RWPE2 (cell line): ENCODE measurements at regions not wholly inside any gene's neighbourhood (a gene's known extent, or its start where the extent isn't known, plus 50 kb on each side); places are given as distances from the start of the nearest gene placed in this dataset.

ENCODE experiments used
- ATAC-seq: fragments of 200-7000 bp; cut with Tn5 transposase; 3 replicates; pipeline ENCODE4 v1.9.1; 2021; ENCODE audit warnings: low read depth
- DNase-seq: peaks from one replicate; pipeline ENCODE4 v3.0.0-alpha.2; 2020; ENCODE audit warnings: low spot score
- H3K27ac ChIP-seq: fragments of 450-650 bp; 2 replicates; pipeline ENCODE4 v1.5.1; 2017; ENCODE audit warnings: mild to moderate bottlenecking; ENCODE audit not compliant: poor library complexity, severe bottlenecking
- H3K27me3 ChIP-seq: fragments of 250-450 bp; sonication (Bioruptor Pico); 2 replicates; pipeline ENCODE4 v1.5.1; 2021; ENCODE audit warnings: mild to moderate bottlenecking, moderate library complexity; ENCODE audit not compliant: insufficient read depth, poor library complexity, severe bottlenecking
- H3K36me3 ChIP-seq: fragments of 250-450 bp; sonication (Bioruptor Pico); 2 replicates; pipeline ENCODE4 v1.5.1; 2020; ENCODE audit warnings: low read depth, mild to moderate bottlenecking, moderate library complexity
- H3K4me1 ChIP-seq: fragments of 250-450 bp; sonication (Bioruptor Pico); 2 replicates; pipeline ENCODE4 v1.5.1; 2021; ENCODE audit warnings: mild to moderate bottlenecking, moderate library complexity; ENCODE audit not compliant: insufficient read depth, poor library complexity, severe bottlenecking
- H3K4me3 ChIP-seq: fragments of 250-450 bp; sonication (Bioruptor Pico); 2 replicates; pipeline ENCODE4 v1.5.1; 2021; ENCODE audit warnings: mild to moderate bottlenecking, moderate library complexity; ENCODE audit not compliant: severe bottlenecking
- H3K9me3 ChIP-seq: fragments of 250-450 bp; sonication (Bioruptor Pico); 2 replicates; pipeline ENCODE4 v1.5.1; 2021; ENCODE audit warnings: mild to moderate bottlenecking, moderate library complexity; ENCODE audit not compliant: severe bottlenecking
- TF ChIP-seq, protein P1 (sequence below): fragments of 450-650 bp; IDR thresholded peaks from one replicate; pipeline ENCODE4 v1.5.1; 2017; ENCODE audit warnings: mild to moderate bottlenecking, moderate library complexity; ENCODE audit not compliant: poor library complexity, severe bottlenecking

DNA sequence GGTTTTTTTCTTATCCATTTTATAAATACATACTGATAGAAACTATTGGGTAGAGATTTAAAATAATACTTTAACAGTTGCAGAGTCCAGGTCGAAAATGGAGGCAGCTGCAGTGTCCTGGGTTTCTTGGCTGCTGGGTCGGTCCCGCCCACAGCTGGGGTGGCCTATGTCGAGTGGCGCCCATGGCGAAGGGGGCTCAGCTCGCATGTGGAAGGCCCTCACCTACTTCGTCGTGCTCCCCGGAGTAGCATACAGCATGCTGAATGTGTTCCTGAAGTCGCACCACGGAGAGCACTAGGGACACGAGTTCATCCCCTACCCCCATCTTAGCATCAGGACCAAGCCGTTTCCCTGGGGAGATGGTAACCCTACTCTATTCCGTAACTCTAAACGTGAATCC, 1304.9 kb upstream of the ADGRL2 start:
- Histone ChIP-seq H3K4me3 (no peak overlapping the region), H3K4me1 (no peaks in the 10 kb centered on the region), H3K9me3 (no peaks in the 10 kb centered on the region), H3K36me3 (no peaks in the 10 kb centered on the region), H3K27ac (no peak overlapping the region), H3K27me3 (no peaks in the 10 kb centered on the region)
- TF ChIP-seq, protein P1, sequence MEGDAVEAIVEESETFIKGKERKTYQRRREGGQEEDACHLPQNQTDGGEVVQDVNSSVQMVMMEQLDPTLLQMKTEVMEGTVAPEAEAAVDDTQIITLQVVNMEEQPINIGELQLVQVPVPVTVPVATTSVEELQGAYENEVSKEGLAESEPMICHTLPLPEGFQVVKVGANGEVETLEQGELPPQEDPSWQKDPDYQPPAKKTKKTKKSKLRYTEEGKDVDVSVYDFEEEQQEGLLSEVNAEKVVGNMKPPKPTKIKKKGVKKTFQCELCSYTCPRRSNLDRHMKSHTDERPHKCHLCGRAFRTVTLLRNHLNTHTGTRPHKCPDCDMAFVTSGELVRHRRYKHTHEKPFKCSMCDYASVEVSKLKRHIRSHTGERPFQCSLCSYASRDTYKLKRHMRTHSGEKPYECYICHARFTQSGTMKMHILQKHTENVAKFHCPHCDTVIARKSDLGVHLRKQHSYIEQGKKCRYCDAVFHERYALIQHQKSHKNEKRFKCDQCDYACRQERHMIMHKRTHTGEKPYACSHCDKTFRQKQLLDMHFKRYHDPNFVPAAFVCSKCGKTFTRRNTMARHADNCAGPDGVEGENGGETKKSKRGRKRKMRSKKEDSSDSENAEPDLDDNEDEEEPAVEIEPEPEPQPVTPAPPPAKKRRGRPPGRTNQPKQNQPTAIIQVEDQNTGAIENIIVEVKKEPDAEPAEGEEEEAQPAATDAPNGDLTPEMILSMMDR: no peak
- ATAC-seq (no peak), DNase-seq (no peak)

DNA sequence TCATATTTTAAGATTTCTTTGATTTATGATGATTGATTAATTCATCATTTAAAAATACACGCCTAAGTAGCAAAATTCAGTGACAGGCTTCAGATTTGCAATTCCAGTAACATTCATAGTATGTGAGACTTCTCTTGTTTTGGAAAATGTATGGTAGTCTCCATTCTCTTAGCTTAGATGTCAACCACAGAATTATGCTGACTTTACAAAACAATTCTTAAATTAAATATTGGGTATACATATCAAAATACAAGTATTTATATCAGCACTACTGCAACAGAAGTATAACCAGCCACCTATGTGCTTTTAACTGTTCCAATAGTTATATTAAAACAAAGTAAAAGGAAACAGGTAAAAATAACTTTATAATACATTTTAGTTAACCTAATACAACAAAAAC, 1328.6 kb upstream of the ADGRL2 start:
- H3K36me3 ChIP-seq: no peaks in the 10 kb centered on the region
- no peaks in the 10 kb centered on the region for H3K27me3 ChIP-seq
- H3K27ac ChIP-seq: no peak overlapping the region
- ATAC-seq: no peak
- H3K9me3 ChIP-seq: no peaks in the 10 kb centered on the region
- H3K4me1 ChIP-seq: no peaks in the 10 kb centered on the region
- TF ChIP-seq, protein P1: no peak
- H3K4me3 ChIP-seq: no peak overlapping the region
- no peak for DNase-seq

DNA sequence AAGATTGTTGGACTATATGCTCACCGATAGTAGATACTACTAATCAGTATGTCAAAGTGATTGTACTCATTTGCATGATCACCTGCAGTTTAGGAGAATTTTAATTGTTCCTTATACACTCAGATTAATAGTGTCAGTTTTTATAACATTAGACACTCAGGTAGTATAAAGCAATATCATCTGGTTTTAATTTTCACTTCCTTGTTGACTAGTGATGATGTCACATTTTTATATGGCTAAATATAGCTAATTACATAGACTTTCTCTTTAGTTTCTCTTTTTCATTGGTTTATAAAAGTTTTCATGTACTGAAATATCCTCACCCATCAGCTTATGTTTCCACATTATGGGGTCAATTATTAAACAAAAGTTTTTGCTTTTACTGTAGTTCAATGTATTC, 1332.4 kb upstream of the ADGRL2 start:
- no peaks in the 10 kb centered on the region for H3K27me3 ChIP-seq
- H3K4me1 ChIP-seq: no peaks in the 10 kb centered on the region
- H3K36me3 ChIP-seq: no peaks in the 10 kb centered on the region
- TF ChIP-seq, protein P1: no peak
- H3K27ac ChIP-seq: no peak overlapping the region
- no peaks in the 10 kb centered on the region for H3K9me3 ChIP-seq
- DNase-seq (no peak), ATAC-seq (no peak)
- H3K4me3 ChIP-seq: no peak overlapping the region

DNA sequence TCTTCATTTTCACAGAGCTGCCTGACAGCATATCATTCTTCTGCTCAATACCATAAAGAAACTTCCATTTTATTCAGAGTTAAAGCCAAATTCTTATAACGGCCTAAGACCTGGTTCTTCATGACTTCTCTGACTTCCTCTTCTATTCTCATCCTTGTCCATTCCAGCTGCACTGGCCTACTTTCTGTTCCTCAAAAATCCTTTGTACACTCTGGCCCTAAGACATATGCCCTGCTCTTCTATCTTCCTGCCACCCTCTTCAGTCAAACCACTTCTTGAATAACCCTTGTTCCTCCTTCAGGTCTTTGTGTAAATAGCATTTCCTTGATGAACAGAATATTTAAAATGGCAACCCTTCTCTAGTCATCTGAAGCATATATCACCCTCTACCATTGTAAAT, 1338.7 kb upstream of the ADGRL2 start:
- Histone ChIP-seq H3K27me3 (no peaks in the 10 kb centered on the region), H3K36me3 (no peaks in the 10 kb centered on the region), H3K4me1 (no peaks in the 10 kb centered on the region), H3K27ac (no peak overlapping the region), H3K9me3 (no peaks in the 10 kb centered on the region), H3K4me3 (no peak overlapping the region)
- DNase-seq: no peak
- ATAC-seq: no peak
- TF ChIP-seq, protein P1: no peak

DNA sequence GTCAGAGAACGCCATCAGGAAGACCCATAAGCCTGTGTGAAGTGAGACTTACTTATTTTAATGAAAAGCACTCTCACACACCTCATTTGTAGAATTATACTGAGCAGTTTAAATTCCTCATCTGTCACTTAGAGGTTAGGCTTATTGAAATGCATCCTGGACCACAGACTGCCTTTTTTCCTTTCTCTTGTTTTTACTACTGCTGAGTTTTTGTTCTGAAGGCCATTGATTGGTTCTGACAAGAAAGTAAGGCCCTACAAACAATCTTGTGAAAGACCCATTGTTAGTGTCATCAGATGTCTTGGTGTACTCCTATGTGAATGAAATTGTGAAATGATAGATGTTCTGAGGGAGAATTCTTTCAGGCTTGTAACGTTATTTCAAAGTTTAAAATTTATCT, 1343.3 kb upstream of the ADGRL2 start:
- Histone ChIP-seq H3K9me3 (no peaks in the 10 kb centered on the region), H3K27me3 (no peaks in the 10 kb centered on the region), H3K36me3 (no peaks in the 10 kb centered on the region), H3K27ac (no peak overlapping the region), H3K4me1 (no peaks in the 10 kb centered on the region), H3K4me3 (no peak overlapping the region)
- TF ChIP-seq, protein P1: no peak
- DNase-seq (no peak), ATAC-seq (no peak)
